ENCODE measurements at regions not wholly inside any gene's neighbourhood (a gene's known extent, or its start where the extent isn't known, plus 50 kb on each side); places are given as distances from the start of the nearest gene placed in this dataset.

GRCh38 chr13:26132756-26133155, 80.9 kb upstream of the SHISA2 start:
- TF ChIP-seq CTCF (IDR thresholded peaks at IDR 0.05) (peak in 2 of 4 donors; percentile 13 to 25), POLR2A (IDR thresholded peaks at IDR 0.05) (no peak)

Data from right lobe of liver (tissue), 4 donors.